ENCODE measurements at regions not wholly inside any gene's neighbourhood (a gene's known extent, or its start where the extent isn't known, plus 50 kb on each side); places are given as distances from the start of the nearest gene placed in this dataset.

GRCh38 chr21:17726047-17726829 lies 92.9 kb downstream of the C21orf91 start:
- no peak for TF ChIP-seq ZFX (CRISPR knock-in tag; IDR thresholded peaks at IDR 0.05)
- no peak for TF ChIP-seq USF2 (CRISPR knock-in tag; IDR thresholded peaks at IDR 0.05)
- TF ChIP-seq CHD2 (IDR thresholded peaks at IDR 0.05; ENCODE audit: low read depth, low read length) = no peak
- TF ChIP-seq POLR2A (conservative IDR thresholded peaks at IDR 0.05) = no peak
- no peak for TF ChIP-seq ZNF695 (CRISPR knock-in tag; IDR thresholded peaks at IDR 0.05)
- no peak for TF ChIP-seq TBL1XR1 (IDR thresholded peaks at IDR 0.05; ENCODE audit: low read length in 2 of 2)
- no peak for TF ChIP-seq PYGO2 (tag; IDR thresholded peaks at IDR 0.05)
